ENCODE measurements at regions not wholly inside any gene's neighbourhood (a gene's known extent, or its start where the extent isn't known, plus 50 kb on each side); places are given as distances from the start of the nearest gene placed in this dataset.

DNA sequence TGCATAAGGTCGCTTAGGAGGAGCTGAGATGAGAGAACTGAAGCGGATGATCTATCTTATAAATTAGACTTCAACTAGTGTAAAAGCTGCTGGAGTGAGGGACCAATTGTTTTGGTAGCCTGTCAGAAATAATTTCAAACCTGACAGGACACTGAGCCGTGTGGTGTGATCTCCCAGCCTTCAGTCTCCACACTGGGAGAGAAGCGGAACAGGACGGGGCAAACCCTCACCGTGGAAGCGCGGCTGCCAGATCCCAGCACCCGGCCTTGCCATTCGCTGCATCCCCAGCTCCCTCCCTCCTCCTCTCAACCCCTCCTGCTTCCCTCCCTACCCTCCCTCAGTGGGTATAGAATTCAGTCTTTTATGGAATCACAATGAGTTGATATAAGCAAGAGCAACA lies 900.1 kb upstream of the SLC35B3 start:
- Histone ChIP-seq H3K4me2 (ENCODE audit: low read length) (no peak overlapping the region), H3K36me3 (ENCODE audit: control insufficient read depth in 1 of 2, insufficient read depth in 2 of 2, low read length in 2 of 2) (no peaks in the 10 kb centered on the region), H4K20me1 (ENCODE audit: insufficient read depth) (no peaks in the 10 kb centered on the region), H2AFZ (ENCODE audit: low read depth, low read length, poor library complexity, severe bottlenecking) (no peak overlapping the region), H3K9ac (ENCODE audit: low read length) (no peak overlapping the region), H3K27me3 (ENCODE audit: insufficient read depth, low read length) (no peaks in the 10 kb centered on the region), H3K27ac (ENCODE audit: low read depth, low read length) (no peak overlapping the region), H3K9me3 (ENCODE audit: control insufficient read depth in 1 of 2, insufficient read depth in 1 of 2, low read depth in 1 of 2, low read length in 2 of 2) (no peaks in the 10 kb centered on the region), H3K4me1 (ENCODE audit: control insufficient read depth in 1 of 2, insufficient read depth in 2 of 2, low read length in 2 of 2) (no peaks in the 10 kb centered on the region), H3K79me2 (ENCODE audit: insufficient read depth, low read length) (no peaks in the 10 kb centered on the region), H3K9me2 (ENCODE audit: insufficient read depth) (no peaks in the 10 kb centered on the region), H3K4me3 (replicated peaks in 1 of 2; ENCODE audit: low read depth in 1 of 2, low read length in 2 of 2) (no peak overlapping the region)
- CTCF ChIA-PET = no interaction called here
- DNase-seq (ENCODE audit: low read depth, low spot score) = no peak
- POLR2A ChIA-PET = no interaction called here
- RAD21 ChIA-PET (ENCODE audit: low non-redundant PET in 1 of 2, low total read pairs in 2 of 2, uncharacterized antibody in 2 of 2, unreplicated experiment in 2 of 2) = no interaction called here
- no peak for ATAC-seq
- intact Hi-C loops (cut with micrococcal nuclease) = no loop called here
- no TSS peak for BruUV-seq (replicated peaks)
- TF ChIP-seq CEBPB (IDR thresholded peaks at IDR 0.05; ENCODE audit: low read depth) = no peak
- TF ChIP-seq CBX3 (IDR thresholded peaks at IDR 0.05; ENCODE audit: low read depth) = no peak
- no peak for TF ChIP-seq CTCF (IDR thresholded peaks at IDR 0.05 in 2 of 3, conservative IDR thresholded peaks at IDR 0.05 in 1 of 3; ENCODE audit: borderline replicate concordance in 1 of 3, insufficient read depth in 1 of 3, low read depth in 2 of 3, low read length in 2 of 3)
- no peak for TF ChIP-seq ZNF274 (IDR thresholded peaks at IDR 0.05; ENCODE audit: low read depth, low read length)
- no peak for TF ChIP-seq POLR2AphosphoS5 (IDR thresholded peaks at IDR 0.05; ENCODE audit: low read depth, low read length)
- TF ChIP-seq, protein P1, sequence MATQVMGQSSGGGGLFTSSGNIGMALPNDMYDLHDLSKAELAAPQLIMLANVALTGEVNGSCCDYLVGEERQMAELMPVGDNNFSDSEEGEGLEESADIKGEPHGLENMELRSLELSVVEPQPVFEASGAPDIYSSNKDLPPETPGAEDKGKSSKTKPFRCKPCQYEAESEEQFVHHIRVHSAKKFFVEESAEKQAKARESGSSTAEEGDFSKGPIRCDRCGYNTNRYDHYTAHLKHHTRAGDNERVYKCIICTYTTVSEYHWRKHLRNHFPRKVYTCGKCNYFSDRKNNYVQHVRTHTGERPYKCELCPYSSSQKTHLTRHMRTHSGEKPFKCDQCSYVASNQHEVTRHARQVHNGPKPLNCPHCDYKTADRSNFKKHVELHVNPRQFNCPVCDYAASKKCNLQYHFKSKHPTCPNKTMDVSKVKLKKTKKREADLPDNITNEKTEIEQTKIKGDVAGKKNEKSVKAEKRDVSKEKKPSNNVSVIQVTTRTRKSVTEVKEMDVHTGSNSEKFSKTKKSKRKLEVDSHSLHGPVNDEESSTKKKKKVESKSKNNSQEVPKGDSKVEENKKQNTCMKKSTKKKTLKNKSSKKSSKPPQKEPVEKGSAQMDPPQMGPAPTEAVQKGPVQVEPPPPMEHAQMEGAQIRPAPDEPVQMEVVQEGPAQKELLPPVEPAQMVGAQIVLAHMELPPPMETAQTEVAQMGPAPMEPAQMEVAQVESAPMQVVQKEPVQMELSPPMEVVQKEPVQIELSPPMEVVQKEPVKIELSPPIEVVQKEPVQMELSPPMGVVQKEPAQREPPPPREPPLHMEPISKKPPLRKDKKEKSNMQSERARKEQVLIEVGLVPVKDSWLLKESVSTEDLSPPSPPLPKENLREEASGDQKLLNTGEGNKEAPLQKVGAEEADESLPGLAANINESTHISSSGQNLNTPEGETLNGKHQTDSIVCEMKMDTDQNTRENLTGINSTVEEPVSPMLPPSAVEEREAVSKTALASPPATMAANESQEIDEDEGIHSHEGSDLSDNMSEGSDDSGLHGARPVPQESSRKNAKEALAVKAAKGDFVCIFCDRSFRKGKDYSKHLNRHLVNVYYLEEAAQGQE (IDR thresholded peaks at IDR 0.05; ENCODE audit: low read depth) = no peak
- TF ChIP-seq YY1 (IDR thresholded peaks at IDR 0.05; ENCODE audit: extremely low read depth, insufficient replicate concordance, low read depth, low read length) = no peak
- TF ChIP-seq RAD21 (IDR thresholded peaks at IDR 0.05; ENCODE audit: low read depth) = no peak
- no peak for TF ChIP-seq POLR2A (IDR thresholded peaks at IDR 0.05; ENCODE audit: borderline replicate concordance, extremely low read depth, insufficient read depth, insufficient read length)
- no peak for TF ChIP-seq ELF1 (IDR thresholded peaks at IDR 0.05; ENCODE audit: borderline replicate concordance, low read depth)
- TF ChIP-seq, protein P2, sequence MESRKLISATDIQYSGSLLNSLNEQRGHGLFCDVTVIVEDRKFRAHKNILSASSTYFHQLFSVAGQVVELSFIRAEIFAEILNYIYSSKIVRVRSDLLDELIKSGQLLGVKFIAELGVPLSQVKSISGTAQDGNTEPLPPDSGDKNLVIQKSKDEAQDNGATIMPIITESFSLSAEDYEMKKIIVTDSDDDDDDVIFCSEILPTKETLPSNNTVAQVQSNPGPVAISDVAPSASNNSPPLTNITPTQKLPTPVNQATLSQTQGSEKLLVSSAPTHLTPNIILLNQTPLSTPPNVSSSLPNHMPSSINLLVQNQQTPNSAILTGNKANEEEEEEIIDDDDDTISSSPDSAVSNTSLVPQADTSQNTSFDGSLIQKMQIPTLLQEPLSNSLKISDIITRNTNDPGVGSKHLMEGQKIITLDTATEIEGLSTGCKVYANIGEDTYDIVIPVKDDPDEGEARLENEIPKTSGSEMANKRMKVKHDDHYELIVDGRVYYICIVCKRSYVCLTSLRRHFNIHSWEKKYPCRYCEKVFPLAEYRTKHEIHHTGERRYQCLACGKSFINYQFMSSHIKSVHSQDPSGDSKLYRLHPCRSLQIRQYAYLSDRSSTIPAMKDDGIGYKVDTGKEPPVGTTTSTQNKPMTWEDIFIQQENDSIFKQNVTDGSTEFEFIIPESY (IDR thresholded peaks at IDR 0.05; ENCODE audit: extremely low read depth, insufficient replicate concordance, low read length) = no peak
- TF ChIP-seq JUND (IDR thresholded peaks at IDR 0.05) = no peak
- TF ChIP-seq SRF (IDR thresholded peaks at IDR 0.05; ENCODE audit: low read depth) = no peak
- no peak for TF ChIP-seq EZH2phosphoT487 (IDR thresholded peaks at IDR 0.05; ENCODE audit: borderline replicate concordance)
- no peak for TF ChIP-seq EZH2 (IDR thresholded peaks at IDR 0.05)
- no peak for TF ChIP-seq SIN3A (IDR thresholded peaks at IDR 0.05; ENCODE audit: low read depth)
- no peak for TF ChIP-seq EGR1 (IDR thresholded peaks at IDR 0.05; ENCODE audit: low read depth)
- TF ChIP-seq FOSL1 (IDR thresholded peaks at IDR 0.05; ENCODE audit: low read depth) = no peak
- TF ChIP-seq ZFX (IDR thresholded peaks at IDR 0.05) = no peak
- TF ChIP-seq TCF7L2 (IDR thresholded peaks at IDR 0.05; ENCODE audit: borderline replicate concordance, extremely low read depth, insufficient read depth, insufficient read length) = no peak
